Transverse colon (tissue), 4 donors: ENCODE measurements at regions not wholly inside any gene's neighbourhood (a gene's known extent, or its start where the extent isn't known, plus 50 kb on each side); places are given as distances from the start of the nearest gene placed in this dataset.

Experiments
- DNase-seq: peaks from one replicate; pipeline ENCODE4 v3.0.0-alpha.2; 2019
- H3K27ac ChIP-seq, 4 donors: fragments of 200-600 bp; sonication (generic); 2 replicates each; pipeline ENCODE4 v1.5.1; 2016 to 2018; ENCODE audit warnings: inconsistent platforms in 4 of 4
- H3K27me3 ChIP-seq: fragments of 200-600 bp; sonication (generic); 2 replicates; pipeline ENCODE4 v1.5.1; 2017; ENCODE audit warnings: inconsistent platforms
- H3K36me3 ChIP-seq, 4 donors: fragments of 200-600 bp; sonication (generic); 2 replicates each; pipeline ENCODE4 v1.5.1; 2017 to 2019; ENCODE audit warnings: inconsistent platforms in 4 of 4
- H3K4me1 ChIP-seq, 4 donors: fragments of 200-600 bp; sonication (generic); 2 replicates each; pipeline ENCODE4 v1.5.1; 2017 to 2020; ENCODE audit warnings: inconsistent platforms in 4 of 4
- H3K4me3 ChIP-seq, 4 donors: fragments of 200-600 bp; sonication (generic); 1 replicate in 1 of 4; 2 replicates in 3 of 4; pipeline versions ENCODE4 v1.5.1 to v1.6.1; 2017 to 2019; ENCODE audit warnings: inconsistent platforms in 4 of 4
- H3K9me3 ChIP-seq, 2 donors: fragments of 200-600 bp; sonication (generic); 2 replicates each; pipeline ENCODE4 v1.5.1; 2017 to 2019; ENCODE audit warnings: inconsistent platforms in 2 of 2
- CTCF ChIP-seq, 5 experiments: fragments of 200-600 bp in 3 of 5; fragments of 450-650 bp in 2 of 5; sonication (generic) in 3 of 5; IDR thresholded peaks; 1 replicate in 2 of 5; 2 replicates in 3 of 5; pipeline ENCODE4 v1.5.1; 2016 to 2017; ENCODE audit warnings: antibody characterized with exemption in 5 of 5, inconsistent platforms in 3 of 5, mild to moderate bottlenecking in 2 of 5, moderate library complexity in 1 of 5
- EP300 ChIP-seq: sonication (generic); formaldehyde crosslinking; IDR thresholded peaks from one replicate; pipeline ENCODE4 v1.6.1; 2017; ENCODE audit warnings: antibody characterized with exemption, low read depth
- POLR2A ChIP-seq: fragments of 450-650 bp; IDR thresholded peaks from one replicate; pipeline ENCODE4 v1.6.1; 2016; ENCODE audit warnings: antibody characterized with exemption, mild to moderate bottlenecking, moderate library complexity
- POLR2AphosphoS5 ChIP-seq, 3 donors: sonication (generic); formaldehyde crosslinking; IDR thresholded peaks; one replicate each; pipeline ENCODE4 v1.6.1; 2016; ENCODE audit warnings: antibody characterized with exemption in 3 of 3
- WGBS, 2 donors: methylation state at CpG; one replicate each; pipeline ENCODE4 v1.1.5; 2018; ENCODE audit warnings: low coverage in 1 of 2; 5-methylcytosine and 5-hydroxymethylcytosine counted together
- in situ Hi-C, 4 donors: fragments of 200-750 bp; cut with MboI; loops; one replicate each; pipeline versions ENCODE4 v1.15.0 to v1.15.1; 2017; ENCODE audit warnings: low sequenced_read_pairs in 3 of 4, low pct_ligation_motif_present in 1 of 4, low pct_unique_long_range_greater_than_20kb in 1 of 4
- intact Hi-C: fragments of 100-400 bp; cut with DNase I; formaldehyde crosslinking; loops from one replicate; pipeline ENCODE4 v1.15.1; 2023; ENCODE audit warnings: low total_unique reads

- no peak overlapping the region for H3K4me3 ChIP-seq
- no peak overlapping the region for H3K27ac ChIP-seq
- H3K27me3 ChIP-seq = no peaks in the 10 kb centered on the region
- no peaks in the 10 kb centered on the region for H3K4me1 ChIP-seq
- 21 to 31% methylated on average over 2 to 9 of the region's 9 CpGs for WGBS, 2 donors
- in situ Hi-C loops (loop anchor here in 3 of 4 donors (5.0 to 25.0 kb wide), 3 partner anchors 202 to 253 kb away; partner anchors contain the start of gene SLC25A51 (in 2 of the 3)), intact Hi-C loops (loop anchor here (5.0 kb wide), 1 partner anchor 248 kb away; no protein-coding TSS in a partner anchor)
- peak; percentile 74 for DNase-seq
- no peaks in the 10 kb centered on the region for H3K36me3 ChIP-seq
- TF ChIP-seq CTCF (IDR thresholded peaks at IDR 0.05) (peak; percentile 78 to 88 (median 82)), POLR2AphosphoS5 (IDR thresholded peaks at IDR 0.05) (no peak)
- no peaks in the 10 kb centered on the region for H3K9me3 ChIP-seq
Observed at GRCh38 chr9:38160613-38161215, 91.7 kb upstream of the SHB start.

GRCh38 chr9:38159599-38159998, 90.6 kb upstream of the SHB start:
- DNase-seq = no peak
- Histone ChIP-seq H3K4me3 (no peak overlapping the region), H3K36me3 (no peaks in the 10 kb centered on the region), H3K9me3 (no peaks in the 10 kb centered on the region), H3K27me3 (no peaks in the 10 kb centered on the region), H3K4me1 (no peaks in the 10 kb centered on the region), H3K27ac (no peak overlapping the region)
- intact Hi-C loops (no loop called here), in situ Hi-C loops (loop anchor here in 2 of 4 donors (25.0 kb wide), 2 partner anchors 203 to 247 kb away; partner anchors contain the start of gene SLC25A51 (in 2 of the 2))
- 87 to 90% methylated on average over 3 of the region's 3 CpGs for WGBS, 2 donors
- TF ChIP-seq EP300 (no peak), POLR2AphosphoS5 (IDR thresholded peaks at IDR 0.05) (no peak), POLR2A (no peak), CTCF (IDR thresholded peaks at IDR 0.05) (no peak)

- no peaks in the 10 kb centered on the region for H3K9me3 ChIP-seq
- H3K4me3 ChIP-seq = no peak overlapping the region
- TF ChIP-seq POLR2A = no peak
- TF ChIP-seq POLR2AphosphoS5 (IDR thresholded peaks at IDR 0.05) = no peak
- TF ChIP-seq CTCF (IDR thresholded peaks at IDR 0.05) = no peak
- TF ChIP-seq EP300 = no peak
- no peak overlapping the region for H3K27ac ChIP-seq
- intact Hi-C loops = no loop called here
- no peaks in the 10 kb centered on the region for H3K27me3 ChIP-seq
- H3K4me1 ChIP-seq = no peaks in the 10 kb centered on the region
- no peak for DNase-seq
- in situ Hi-C loops = loop anchor here in 2 of 4 donors (25.0 kb wide), 2 partner anchors 204 to 246 kb away; partner anchors contain the start of gene SLC25A51 (in 2 of the 2)
- H3K36me3 ChIP-seq = no peaks in the 10 kb centered on the region
- WGBS, 2 donors = 80 to 86% methylated on average over 1 to 4 of the region's 4 CpGs
Observed at GRCh38 chr9:38158628-38159027, 89.6 kb upstream of the SHB start.

GRCh38 chr9:38157711-38158110, 88.7 kb upstream of the SHB start:
- no peaks in the 10 kb centered on the region for H3K36me3 ChIP-seq
- no peaks in the 10 kb centered on the region for H3K4me1 ChIP-seq
- H3K27ac ChIP-seq = no peak overlapping the region
- DNase-seq = no peak
- no peak overlapping the region for H3K4me3 ChIP-seq
- intact Hi-C loops (no loop called here), in situ Hi-C loops (loop anchor here in 2 of 4 donors (25.0 kb wide), 2 partner anchors 205 to 245 kb away; partner anchors contain the start of gene SLC25A51 (in 2 of the 2))
- no peaks in the 10 kb centered on the region for H3K27me3 ChIP-seq
- WGBS, 2 donors = 73% methylated on average over 2 of the region's 2 CpGs; no CpG with 5 or more reads in 1 of the 2 donors
- TF ChIP-seq EP300 (no peak), POLR2A (no peak), POLR2AphosphoS5 (IDR thresholded peaks at IDR 0.05) (no peak), CTCF (IDR thresholded peaks at IDR 0.05) (no peak)
- H3K9me3 ChIP-seq = no peaks in the 10 kb centered on the region
